GM12878 (cell line): ENCODE measurements at regions not wholly inside any gene's neighbourhood (a gene's known extent, or its start where the extent isn't known, plus 50 kb on each side); places are given as distances from the start of the nearest gene placed in this dataset.
A peak's percentile ranks its signal among the peaks of the same experiment; 100 is the strongest.

ENCODE experiments used
- BCL11A ChIP-seq: IDR thresholded peaks from 2 replicates; pipeline ENCODE4 v1.6.1; 2011; ENCODE audit warnings: low read depth, low read length
- BMI1 ChIP-seq: fragments of 450-650 bp; IDR thresholded peaks from 2 replicates; pipeline ENCODE4 v1.6.1; 2016; ENCODE audit warnings: mild to moderate bottlenecking, moderate library complexity, borderline replicate concordance
- CEBPB ChIP-seq, 2 experiments: fragments of 150-350 bp in 1 of 2; IDR thresholded peaks; 2 replicates each; pipeline ENCODE4 v1.6.1; 2012 to 2014; ENCODE audit warnings: low read depth in 2 of 2, low read length in 2 of 2, borderline replicate concordance in 1 of 2, inconsistent platforms in 1 of 2
- CHD2 ChIP-seq: IDR thresholded peaks from 2 replicates; pipeline ENCODE4 v1.6.1; 2011; ENCODE audit warnings: low read depth, low read length, improper control_type of control experiment, borderline replicate concordance
- DPF2 ChIP-seq: fragments of 450-650 bp; IDR thresholded peaks from 2 replicates; pipeline ENCODE4 v1.6.1; 2017; ENCODE audit warnings: mild to moderate bottlenecking
- EED ChIP-seq: sonication (generic); IDR thresholded peaks from 2 replicates; pipeline ENCODE4 v1.6.1; 2016; ENCODE audit warnings: antibody characterized with exemption, low read depth
- EZH2 ChIP-seq: IDR thresholded peaks from 2 replicates; pipeline ENCODE4 v1.6.1; 2012; ENCODE audit warnings: low read depth, mild to moderate bottlenecking, control low read depth, inconsistent platforms, low read length, borderline replicate concordance; ENCODE audit not compliant: control insufficient read depth
- FOS ChIP-seq: IDR thresholded peaks from 3 replicates; pipeline ENCODE4 v1.6.1; 2011; ENCODE audit warnings: borderline replicate concordance; ENCODE audit not compliant: insufficient read length; ENCODE audit errors: extremely low read depth
- FOXK2 ChIP-seq: fragments of 450-650 bp; IDR thresholded peaks from 2 replicates; pipeline ENCODE4 v1.6.1; 2017; ENCODE audit warnings: mild to moderate bottlenecking, moderate library complexity
- GATAD2B ChIP-seq: fragments of 450-650 bp; conservative IDR thresholded peaks from 2 replicates; pipeline ENCODE4 v1.6.1; 2017; ENCODE audit warnings: low read depth, mild to moderate bottlenecking, moderate library complexity
- HDGF ChIP-seq: fragments of 450-650 bp; IDR thresholded peaks from 2 replicates; pipeline ENCODE4 v1.6.1; 2016; ENCODE audit warnings: antibody characterized with exemption
- IKZF1 ChIP-seq: fragments of 450-650 bp; conservative IDR thresholded peaks from 2 replicates; pipeline ENCODE4 v1.6.1; 2017; ENCODE audit warnings: antibody characterized with exemption, mild to moderate bottlenecking
- MXI1 ChIP-seq: fragments of 150-350 bp; IDR thresholded peaks from 2 replicates; pipeline ENCODE4 v1.6.1; 2011; ENCODE audit warnings: low read depth, mild to moderate bottlenecking, inconsistent platforms, low read length, improper control_type of control experiment
- POLR2A ChIP-seq: IDR thresholded peaks from 2 replicates; pipeline ENCODE4 v1.6.1; 2011; ENCODE audit warnings: low read depth, mild to moderate bottlenecking, low read length
- RB1 ChIP-seq: fragments of 450-650 bp; formaldehyde crosslinking; IDR thresholded peaks from 2 replicates; pipeline ENCODE4 v1.6.1; 2017; ENCODE audit warnings: mild to moderate bottlenecking, borderline replicate concordance
- RELA ChIP-seq: fragments of 450-650 bp; IDR thresholded peaks from 2 replicates; pipeline ENCODE4 v1.8.0; 2014; ENCODE audit warnings: borderline replicate concordance; ENCODE audit not compliant: partially characterized antibody
- SMC3 ChIP-seq: IDR thresholded peaks from 2 replicates; pipeline ENCODE4 v1.6.1; 2011; ENCODE audit warnings: low read length, improper control_type of control experiment, borderline replicate concordance
- SRF ChIP-seq, 2 experiments: IDR thresholded peaks; 2 replicates each; pipeline ENCODE4 v1.6.1; 2011; ENCODE audit warnings: low read depth in 2 of 2, low read length in 2 of 2, mild to moderate bottlenecking in 1 of 2, moderate library complexity in 1 of 2
- STAT1 ChIP-seq: fragments of 450-650 bp; conservative IDR thresholded peaks from 2 replicates; pipeline ENCODE4 v1.6.1; 2014; ENCODE audit warnings: antibody characterized with exemption, mild to moderate bottlenecking
- TBL1XR1 ChIP-seq: IDR thresholded peaks from 2 replicates; pipeline ENCODE4 v1.6.1; 2012; ENCODE audit warnings: low read depth, low read length, improper control_type of control experiment
- TCF12 ChIP-seq: IDR thresholded peaks from 2 replicates; pipeline ENCODE4 v1.6.1; 2011; ENCODE audit warnings: low read depth, mild to moderate bottlenecking, low read length
- WRNIP1 ChIP-seq: IDR thresholded peaks from 2 replicates; pipeline ENCODE4 v1.6.1; 2011; ENCODE audit warnings: low read depth, low read length, improper control_type of control experiment, borderline replicate concordance
- ZBED1 ChIP-seq: IDR thresholded peaks from 2 replicates; pipeline ENCODE4 v1.6.1; 2016; ENCODE audit warnings: borderline replicate concordance
- ZNF384 ChIP-seq: IDR thresholded peaks from 2 replicates; pipeline ENCODE4 v1.6.1; 2012; ENCODE audit warnings: low read depth, mild to moderate bottlenecking, low read length, improper control_type of control experiment, borderline replicate concordance
- TF ChIP-seq, protein P1 (sequence below): fragments of 450-650 bp; IDR thresholded peaks from 2 replicates; pipeline ENCODE4 v1.6.1; 2017; ENCODE audit warnings: antibody characterized with exemption, mild to moderate bottlenecking, moderate library complexity
- TF ChIP-seq, protein P2 (sequence below): fragments of 450-650 bp; IDR thresholded peaks from 2 replicates; pipeline ENCODE4 v1.6.1; 2018; ENCODE audit warnings: borderline replicate concordance, mild to moderate bottlenecking; ENCODE audit not compliant: partially characterized antibody
- TF ChIP-seq, protein P3 (sequence below): fragments of 450-650 bp; conservative IDR thresholded peaks from 2 replicates; pipeline ENCODE4 v1.6.1; 2017; ENCODE audit warnings: mild to moderate bottlenecking, moderate library complexity

DNA sequence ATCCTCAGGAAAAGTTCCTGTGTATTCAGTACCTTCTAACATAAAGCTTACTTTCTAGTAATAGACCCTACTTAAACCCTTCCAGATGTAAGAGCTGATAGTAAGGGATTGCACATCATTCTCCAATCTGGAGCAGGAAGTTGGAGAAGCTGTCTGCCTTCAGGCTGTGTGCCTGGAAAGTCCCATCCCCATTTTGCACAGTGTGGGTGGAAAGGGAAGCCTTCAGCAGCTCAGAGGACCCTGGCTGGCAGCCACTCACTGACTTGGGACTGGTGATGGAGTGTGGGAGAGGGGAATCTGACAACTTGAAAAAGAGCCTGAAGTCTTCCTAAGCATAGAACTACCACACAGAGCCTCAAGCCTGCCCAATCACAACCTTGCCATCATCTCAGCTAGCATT, 164.1 kb upstream of the ADO start (continued):
- no peak for TF ChIP-seq BCL11A
- TF ChIP-seq FOS = no peak
- TF ChIP-seq RELA = peak; percentile 25
- no peak for TF ChIP-seq DPF2
- no peak for TF ChIP-seq TBL1XR1
- TF ChIP-seq EED = peak; percentile 35; the same call in 1 of the 2 replicates
- no peak for TF ChIP-seq MXI1
- no peak for TF ChIP-seq EZH2
- TF ChIP-seq GATAD2B = no peak
- no peak for TF ChIP-seq STAT1
- no peak for TF ChIP-seq POLR2A
- TF ChIP-seq, protein P1, sequence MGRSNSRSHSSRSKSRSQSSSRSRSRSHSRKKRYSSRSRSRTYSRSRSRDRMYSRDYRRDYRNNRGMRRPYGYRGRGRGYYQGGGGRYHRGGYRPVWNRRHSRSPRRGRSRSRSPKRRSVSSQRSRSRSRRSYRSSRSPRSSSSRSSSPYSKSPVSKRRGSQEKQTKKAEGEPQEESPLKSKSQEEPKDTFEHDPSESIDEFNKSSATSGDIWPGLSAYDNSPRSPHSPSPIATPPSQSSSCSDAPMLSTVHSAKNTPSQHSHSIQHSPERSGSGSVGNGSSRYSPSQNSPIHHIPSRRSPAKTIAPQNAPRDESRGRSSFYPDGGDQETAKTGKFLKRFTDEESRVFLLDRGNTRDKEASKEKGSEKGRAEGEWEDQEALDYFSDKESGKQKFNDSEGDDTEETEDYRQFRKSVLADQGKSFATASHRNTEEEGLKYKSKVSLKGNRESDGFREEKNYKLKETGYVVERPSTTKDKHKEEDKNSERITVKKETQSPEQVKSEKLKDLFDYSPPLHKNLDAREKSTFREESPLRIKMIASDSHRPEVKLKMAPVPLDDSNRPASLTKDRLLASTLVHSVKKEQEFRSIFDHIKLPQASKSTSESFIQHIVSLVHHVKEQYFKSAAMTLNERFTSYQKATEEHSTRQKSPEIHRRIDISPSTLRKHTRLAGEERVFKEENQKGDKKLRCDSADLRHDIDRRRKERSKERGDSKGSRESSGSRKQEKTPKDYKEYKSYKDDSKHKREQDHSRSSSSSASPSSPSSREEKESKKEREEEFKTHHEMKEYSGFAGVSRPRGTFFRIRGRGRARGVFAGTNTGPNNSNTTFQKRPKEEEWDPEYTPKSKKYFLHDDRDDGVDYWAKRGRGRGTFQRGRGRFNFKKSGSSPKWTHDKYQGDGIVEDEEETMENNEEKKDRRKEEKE = no peak
- no peak for TF ChIP-seq TCF12
- no peak for TF ChIP-seq HDGF
- TF ChIP-seq BMI1 = no peak
- TF ChIP-seq CHD2 = no peak
- TF ChIP-seq, protein P2, sequence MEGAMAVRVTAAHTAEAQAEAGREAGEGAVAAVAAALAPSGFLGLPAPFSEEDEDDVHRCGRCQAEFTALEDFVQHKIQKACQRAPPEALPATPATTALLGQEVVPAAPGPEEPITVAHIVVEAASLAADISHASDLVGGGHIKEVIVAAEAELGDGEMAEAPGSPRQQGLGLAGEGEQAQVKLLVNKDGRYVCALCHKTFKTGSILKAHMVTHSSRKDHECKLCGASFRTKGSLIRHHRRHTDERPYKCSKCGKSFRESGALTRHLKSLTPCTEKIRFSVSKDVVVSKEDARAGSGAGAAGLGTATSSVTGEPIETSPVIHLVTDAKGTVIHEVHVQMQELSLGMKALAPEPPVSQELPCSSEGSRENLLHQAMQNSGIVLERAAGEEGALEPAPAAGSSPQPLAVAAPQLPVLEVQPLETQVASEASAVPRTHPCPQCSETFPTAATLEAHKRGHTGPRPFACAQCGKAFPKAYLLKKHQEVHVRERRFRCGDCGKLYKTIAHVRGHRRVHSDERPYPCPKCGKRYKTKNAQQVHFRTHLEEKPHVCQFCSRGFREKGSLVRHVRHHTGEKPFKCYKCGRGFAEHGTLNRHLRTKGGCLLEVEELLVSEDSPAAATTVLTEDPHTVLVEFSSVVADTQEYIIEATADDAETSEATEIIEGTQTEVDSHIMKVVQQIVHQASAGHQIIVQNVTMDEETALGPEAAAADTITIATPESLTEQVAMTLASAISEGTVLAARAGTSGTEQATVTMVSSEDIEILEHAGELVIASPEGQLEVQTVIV = no peak
- no peak for TF ChIP-seq CEBPB (IDR thresholded peaks at IDR 0.05; ENCODE audit: borderline replicate concordance in 1 of 2, low read depth in 2 of 2, low read length in 2 of 2)
- 0 out of 2 replicates have a peak, but pooled peaks have one; percentile 11 for TF ChIP-seq SMC3
- no peak for TF ChIP-seq ZBED1
- no peak for TF ChIP-seq FOXK2
- no peak for TF ChIP-seq ZNF384
- no peak for TF ChIP-seq SRF (IDR thresholded peaks at IDR 0.05; ENCODE audit: low read depth in 2 of 2, low read length in 2 of 2)
- peak; percentile 60 for TF ChIP-seq IKZF1
- TF ChIP-seq WRNIP1 = no peak
- no peak for TF ChIP-seq RB1
- TF ChIP-seq, protein P3, sequence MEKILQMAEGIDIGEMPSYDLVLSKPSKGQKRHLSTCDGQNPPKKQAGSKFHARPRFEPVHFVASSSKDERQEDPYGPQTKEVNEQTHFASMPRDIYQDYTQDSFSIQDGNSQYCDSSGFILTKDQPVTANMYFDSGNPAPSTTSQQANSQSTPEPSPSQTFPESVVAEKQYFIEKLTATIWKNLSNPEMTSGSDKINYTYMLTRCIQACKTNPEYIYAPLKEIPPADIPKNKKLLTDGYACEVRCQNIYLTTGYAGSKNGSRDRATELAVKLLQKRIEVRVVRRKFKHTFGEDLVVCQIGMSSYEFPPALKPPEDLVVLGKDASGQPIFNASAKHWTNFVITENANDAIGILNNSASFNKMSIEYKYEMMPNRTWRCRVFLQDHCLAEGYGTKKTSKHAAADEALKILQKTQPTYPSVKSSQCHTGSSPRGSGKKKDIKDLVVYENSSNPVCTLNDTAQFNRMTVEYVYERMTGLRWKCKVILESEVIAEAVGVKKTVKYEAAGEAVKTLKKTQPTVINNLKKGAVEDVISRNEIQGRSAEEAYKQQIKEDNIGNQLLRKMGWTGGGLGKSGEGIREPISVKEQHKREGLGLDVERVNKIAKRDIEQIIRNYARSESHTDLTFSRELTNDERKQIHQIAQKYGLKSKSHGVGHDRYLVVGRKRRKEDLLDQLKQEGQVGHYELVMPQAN = no peak
- TF ChIP-seq, all 136 proteins: peak for 7
